HEK293T (cell line): ENCODE measurements at regions not wholly inside any gene's neighbourhood (a gene's known extent, or its start where the extent isn't known, plus 50 kb on each side); places are given as distances from the start of the nearest gene placed in this dataset.

Experiments used
- ARNT ChIP-seq: fragments of 450-650 bp; IDR thresholded peaks from 2 replicates; pipeline ENCODE4 v1.6.1; 2017; ENCODE audit warnings: mild to moderate bottlenecking
- BHLHE40 ChIP-seq: fragments of 450-650 bp; IDR thresholded peaks from 2 replicates; pipeline ENCODE4 v1.6.1; 2016; ENCODE audit warnings: mild to moderate bottlenecking, moderate library complexity, borderline replicate concordance
- FOXM1 ChIP-seq: fragments of 450-650 bp; IDR thresholded peaks from 2 replicates; pipeline ENCODE4 v1.6.1; 2017; ENCODE audit warnings: mild to moderate bottlenecking, borderline replicate concordance
- HDGF ChIP-seq: fragments of 450-650 bp; IDR thresholded peaks from 2 replicates; pipeline ENCODE4 v1.6.1; 2017; ENCODE audit warnings: antibody characterized with exemption, borderline replicate concordance
- NFRKB ChIP-seq: fragments of 450-650 bp; IDR thresholded peaks from 2 replicates; pipeline ENCODE4 v1.6.1; 2016; ENCODE audit warnings: mild to moderate bottlenecking, moderate library complexity
- SP1 ChIP-seq: fragments of 450-650 bp; IDR thresholded peaks from 2 replicates; pipeline ENCODE4 v1.6.1; 2017
- SUZ12 ChIP-seq: fragments of 450-650 bp; IDR thresholded peaks from 2 replicates; pipeline ENCODE4 v1.6.1; 2016; ENCODE audit warnings: mild to moderate bottlenecking
- TARDBP ChIP-seq: fragments of 450-650 bp; IDR thresholded peaks from 2 replicates; pipeline ENCODE4 v1.6.1; 2016
- ZNF384 ChIP-seq: fragments of 450-650 bp; IDR thresholded peaks from 2 replicates; pipeline ENCODE4 v1.6.1; 2016

GRCh38 chr11:45750439-45750838, 54.5 kb upstream of the SLC35C1 start:
- TF ChIP-seq ARNT = no peak
- no peak for TF ChIP-seq ZNF384
- TF ChIP-seq SUZ12 = no peak
- TF ChIP-seq HDGF = no peak
- TF ChIP-seq BHLHE40 = no peak
- no peak for TF ChIP-seq FOXM1
- TF ChIP-seq NFRKB = no peak
- TF ChIP-seq TARDBP = no peak
- TF ChIP-seq SP1 = no peak
